BLaER1 (cell line): ENCODE measurements at regions not wholly inside any gene's neighbourhood (a gene's known extent, or its start where the extent isn't known, plus 50 kb on each side); places are given as distances from the start of the nearest gene placed in this dataset.
"Not testable (repeated sequence)": the region's sequence is repeated elsewhere in the genome, so short reads cannot be mapped to it uniquely, and the experiment has no call there.

Source experiments
- H3K27ac ChIP-seq: shearing (Covaris generic); formaldehyde crosslinking; 2 replicates; pipeline ENCODE4 v1.8.1; 2022
- H3K27me3 ChIP-seq: shearing (Covaris generic); formaldehyde crosslinking; 2 replicates; pipeline ENCODE4 v1.8.1; 2022
- H3K36me3 ChIP-seq: shearing (Covaris generic); formaldehyde crosslinking; 2 replicates; pipeline ENCODE4 v1.8.1; 2022
- H3K4me1 ChIP-seq: shearing (Covaris generic); formaldehyde crosslinking; 2 replicates; pipeline ENCODE4 v1.8.1; 2022
- H3K4me2 ChIP-seq: shearing (Covaris generic); formaldehyde crosslinking; 2 replicates; pipeline ENCODE4 v1.8.1; 2022
- H3K4me3 ChIP-seq: shearing (Covaris generic); formaldehyde crosslinking; 2 replicates; pipeline ENCODE4 v1.8.1; 2022
- H3K9ac ChIP-seq: shearing (Covaris generic); formaldehyde crosslinking; 2 replicates; pipeline ENCODE4 v1.8.1; 2022
- H3K9me3 ChIP-seq: shearing (Covaris generic); formaldehyde crosslinking; 2 replicates; pipeline ENCODE4 v1.8.1; 2022
- H4K20me1 ChIP-seq: shearing (Covaris generic); formaldehyde crosslinking; 2 replicates; pipeline ENCODE4 v1.8.1; 2022
- Cebpa-rat ChIP-seq: shearing (Covaris generic); IDR thresholded peaks from 2 replicates; pipeline ENCODE4 v1.8.1; 2022

DNA sequence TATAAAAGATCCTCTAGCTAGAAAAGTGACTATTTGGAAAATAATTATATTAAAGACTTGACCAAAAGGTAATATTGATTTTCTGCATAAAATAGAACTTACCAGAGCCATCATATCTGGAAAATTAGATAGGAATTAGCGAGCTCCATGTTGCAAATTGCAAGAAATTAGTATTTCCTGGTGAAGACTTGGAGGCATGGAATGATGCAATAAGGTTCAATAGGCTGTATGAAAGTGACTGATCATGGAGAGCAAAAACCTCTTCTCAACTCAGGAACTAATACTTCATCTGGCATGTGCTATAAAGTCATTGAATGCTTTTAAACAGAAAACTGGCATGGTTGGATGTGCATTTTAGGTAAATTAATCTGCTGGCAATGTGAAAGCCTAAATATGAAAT lies 66.3 kb upstream of the UFM1 start:
- Histone ChIP-seq H3K4me1 (no peaks in the 10 kb centered on the region), H3K4me2 (no peak overlapping the region), H3K4me3 (no peak overlapping the region), H3K27ac (no peak overlapping the region), H3K36me3 (no peaks in the 10 kb centered on the region), H4K20me1 (no peaks in the 10 kb centered on the region), H3K9ac (no peak overlapping the region), H3K27me3 (no peaks in the 10 kb centered on the region), H3K9me3 (0 out of 2 replicates have a peak, but pooled peaks cover 3% of the 10 kb centered on the region)
- TF ChIP-seq Cebpa-rat: no peak

GRCh38 chr13:38265132-38265497 lies 84.5 kb upstream of the UFM1 start:
- Histone ChIP-seq H4K20me1 (no peaks in the 10 kb centered on the region), H3K4me3 (no peak overlapping the region), H3K27me3 (no peaks in the 10 kb centered on the region), H3K4me1 (no peaks in the 10 kb centered on the region), H3K36me3 (no peaks in the 10 kb centered on the region), H3K27ac (no peak overlapping the region), H3K9me3 (peaks cover 3% of the 10 kb centered on the region; the same call in 1 of the 2 replicates), H3K4me2 (no peak overlapping the region), H3K9ac (no peak overlapping the region)
- TF ChIP-seq Cebpa-rat: no peak

GRCh38 chr13:38264363-38265131 lies 85.1 kb upstream of the UFM1 start:
- Histone ChIP-seq H3K4me2 (no peak overlapping the region), H4K20me1 (no peaks in the 10 kb centered on the region), H3K4me1 (no peaks in the 10 kb centered on the region), H3K27me3 (no peaks in the 10 kb centered on the region), H3K9ac (no peak overlapping the region), H3K36me3 (no peaks in the 10 kb centered on the region), H3K4me3 (no peak overlapping the region), H3K27ac (no peak overlapping the region), H3K9me3 (peaks cover 3% of the 10 kb centered on the region; the same call in 1 of the 2 replicates)
- no peak for TF ChIP-seq Cebpa-rat

GRCh38 chr13:38262211-38262610 lies 87.4 kb upstream of the UFM1 start:
- Histone ChIP-seq H3K9me3 (no peaks in the 10 kb centered on the region), H3K27ac (no peak overlapping the region), H4K20me1 (no peaks in the 10 kb centered on the region), H3K4me1 (no peaks in the 10 kb centered on the region), H3K4me3 (no peak overlapping the region), H3K9ac (no peak overlapping the region), H3K4me2 (no peak overlapping the region), H3K27me3 (no peaks in the 10 kb centered on the region), H3K36me3 (no peaks in the 10 kb centered on the region)
- TF ChIP-seq Cebpa-rat: no peak

GRCh38 chr13:38255600-38255999 lies 94.1 kb upstream of the UFM1 start:
- H3K27ac ChIP-seq: no peak overlapping the region
- no peaks in the 10 kb centered on the region for H3K4me1 ChIP-seq
- TF ChIP-seq Cebpa-rat: no peak
- no peak overlapping the region for H3K9ac ChIP-seq
- H3K27me3 ChIP-seq: no peaks in the 10 kb centered on the region
- no peak overlapping the region for H3K4me3 ChIP-seq
- H3K9me3 ChIP-seq: no peaks in the 10 kb centered on the region
- no peaks in the 10 kb centered on the region for H3K36me3 ChIP-seq
- no peak overlapping the region for H3K4me2 ChIP-seq
- no peaks in the 10 kb centered on the region for H4K20me1 ChIP-seq

GRCh38 chr13:38239874-38240273 lies 109.8 kb upstream of the UFM1 start:
- no peak overlapping the region for H3K27ac ChIP-seq
- H3K4me1 ChIP-seq: no peaks in the 10 kb centered on the region
- H3K9ac ChIP-seq: no peak overlapping the region
- no peaks in the 10 kb centered on the region for H3K27me3 ChIP-seq
- no peak overlapping the region for H3K4me2 ChIP-seq
- no peaks in the 10 kb centered on the region for H3K36me3 ChIP-seq
- H3K4me3 ChIP-seq: no peak overlapping the region
- no peaks in the 10 kb centered on the region for H4K20me1 ChIP-seq
- no peaks in the 10 kb centered on the region for H3K9me3 ChIP-seq
- TF ChIP-seq Cebpa-rat: no peak

DNA sequence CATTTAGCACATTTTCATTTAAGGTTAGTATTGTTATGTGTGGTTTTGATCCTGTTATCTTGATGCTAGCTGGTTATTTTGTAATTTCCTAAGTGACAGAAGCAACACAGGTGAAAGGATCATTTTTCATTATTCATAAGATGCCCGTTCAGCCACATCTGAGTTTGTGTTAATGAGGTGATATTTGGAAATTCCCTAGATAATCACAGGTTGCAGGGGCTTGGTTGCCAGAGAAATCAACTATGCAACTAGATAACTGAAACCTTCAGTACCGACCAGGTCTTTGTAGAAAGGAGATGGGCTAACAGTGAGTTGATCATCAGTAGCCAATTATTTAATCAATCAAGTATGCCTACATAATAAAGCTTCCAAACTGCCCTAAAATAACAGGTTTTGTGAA lies 121.3 kb upstream of the UFM1 start:
- Histone ChIP-seq H3K9ac (no peak overlapping the region), H3K36me3 (no peaks in the 10 kb centered on the region), H3K4me1 (no peaks in the 10 kb centered on the region), H3K4me3 (no peak overlapping the region), H3K4me2 (no peak overlapping the region), H3K27me3 (no peaks in the 10 kb centered on the region), H4K20me1 (no peaks in the 10 kb centered on the region), H3K27ac (no peak overlapping the region), H3K9me3 (no peaks in the 10 kb centered on the region)
- no peak for TF ChIP-seq Cebpa-rat

DNA sequence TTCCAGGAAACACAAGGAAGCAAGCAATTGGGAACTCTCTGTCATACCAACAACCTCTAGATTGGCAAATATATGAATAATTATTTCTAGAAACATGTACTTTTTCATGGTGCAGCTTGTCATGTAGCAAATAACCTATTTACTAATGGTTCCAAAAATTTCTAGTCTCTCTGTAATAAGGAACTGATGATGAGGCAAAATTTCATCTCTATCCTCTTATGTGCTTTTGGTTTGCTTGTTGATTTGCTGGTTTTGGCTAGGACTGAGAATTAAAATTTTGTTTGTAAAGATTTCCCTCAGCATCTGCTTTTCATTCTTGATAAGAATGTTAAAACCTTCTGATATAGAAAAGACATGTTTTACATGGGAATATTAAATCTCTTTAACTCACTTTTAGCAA lies 123.2 kb upstream of the UFM1 start:
- H4K20me1 ChIP-seq: no peaks in the 10 kb centered on the region
- H3K27ac ChIP-seq: no peak overlapping the region
- no peaks in the 10 kb centered on the region for H3K9me3 ChIP-seq
- H3K4me1 ChIP-seq: no peaks in the 10 kb centered on the region
- TF ChIP-seq Cebpa-rat: no peak
- H3K36me3 ChIP-seq: no peaks in the 10 kb centered on the region
- H3K4me3 ChIP-seq: no peak overlapping the region
- H3K9ac ChIP-seq: no peak overlapping the region
- H3K4me2 ChIP-seq: no peak overlapping the region
- H3K27me3 ChIP-seq: no peaks in the 10 kb centered on the region

GRCh38 chr13:38223089-38223488 lies 126.6 kb upstream of the UFM1 start:
- Histone ChIP-seq H3K4me1 (no peaks in the 10 kb centered on the region), H3K4me3 (no peak overlapping the region), H4K20me1 (no peaks in the 10 kb centered on the region), H3K9ac (no peak overlapping the region), H3K27me3 (no peaks in the 10 kb centered on the region), H3K9me3 (no peaks in the 10 kb centered on the region), H3K36me3 (no peaks in the 10 kb centered on the region), H3K4me2 (no peak overlapping the region), H3K27ac (no peak overlapping the region)
- no peak for TF ChIP-seq Cebpa-rat

DNA sequence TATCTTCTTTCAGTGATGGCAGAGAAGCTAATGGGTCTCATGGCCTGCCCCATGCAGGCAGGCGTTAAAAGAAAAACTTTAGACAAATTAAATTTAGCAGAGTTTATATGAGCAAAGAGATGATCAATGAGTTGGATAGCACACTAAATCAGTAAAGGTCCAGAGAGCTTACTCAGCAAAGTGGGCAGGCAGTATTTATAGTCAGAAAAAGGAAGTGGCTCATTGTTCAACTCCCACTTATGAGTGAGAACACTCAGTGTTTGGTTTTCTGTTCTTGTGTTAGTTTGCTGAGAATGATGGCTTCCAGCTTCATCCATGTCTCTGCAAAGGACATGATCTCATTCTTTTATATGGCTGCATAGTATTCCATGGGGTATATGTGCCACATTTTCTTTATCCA lies 128.5 kb upstream of the UFM1 start:
- not testable (repeated sequence) for H3K9me3 ChIP-seq, H3K27me3 ChIP-seq, H3K4me3 ChIP-seq, H3K4me2 ChIP-seq, H4K20me1 ChIP-seq, H3K9ac ChIP-seq, H3K36me3 ChIP-seq, H3K27ac ChIP-seq, H3K4me1 ChIP-seq

DNA sequence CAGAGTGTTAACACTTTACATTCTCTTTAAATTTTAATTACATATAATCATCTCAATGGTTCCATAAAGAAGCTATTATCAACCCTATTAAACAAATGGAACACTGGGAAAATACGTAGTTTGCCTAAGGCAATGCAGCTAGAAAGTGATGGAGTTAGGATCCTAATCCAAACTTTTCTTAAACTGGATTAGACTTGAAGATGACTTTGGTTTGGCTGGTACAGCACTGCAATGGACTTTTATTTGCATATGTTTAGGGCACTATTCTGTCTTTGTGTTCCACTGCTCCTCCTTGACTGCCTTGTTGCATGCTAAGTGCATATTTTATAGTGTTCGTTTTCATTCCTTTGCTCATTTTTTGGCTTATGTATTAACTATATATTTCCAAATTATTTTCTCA lies 133.5 kb upstream of the UFM1 start:
- H3K9me3 ChIP-seq: no peaks in the 10 kb centered on the region; the same call in 1 of the 2 replicates

More for the DNA sequence above, 133.5 kb upstream of the UFM1 start:
- Histone ChIP-seq H3K27ac (no peak overlapping the region), H3K27me3 (no peaks in the 10 kb centered on the region), H3K4me1 (no peaks in the 10 kb centered on the region), H3K4me2 (no peak overlapping the region), H3K36me3 (no peaks in the 10 kb centered on the region), H3K4me3 (no peak overlapping the region), H3K9ac (no peak overlapping the region), H4K20me1 (no peaks in the 10 kb centered on the region)
- no peak for TF ChIP-seq Cebpa-rat
